Right cardiac atrium (tissue), 5 donors: ENCODE measurements at regions not wholly inside any gene's neighbourhood (a gene's known extent, or its start where the extent isn't known, plus 50 kb on each side); places are given as distances from the start of the nearest gene placed in this dataset.

Source experiments
- ATAC-seq, 2 donors: fragments of 200-7000 bp; cut with Tn5 transposase; one replicate each; pipeline versions ENCODE4 v1.8.0 to v1.9.1; 2020; ENCODE audit warnings: moderate library complexity in 2 of 2, mild to moderate bottlenecking in 1 of 2
- DNase-seq, 3 donors: peaks; one replicate each; pipeline ENCODE4 v3.0.0-alpha.2; 2020
- H3K27ac ChIP-seq: one replicate; pipeline ENCODE4 v1.5.1; 2013; ENCODE audit warnings: mild to moderate bottlenecking, low read length, control low read depth, moderate library complexity
- H3K27me3 ChIP-seq: one replicate; pipeline ENCODE4 v1.6.1; 2013; ENCODE audit not compliant: control insufficient read depth, insufficient read depth
- H3K4me1 ChIP-seq: one replicate; pipeline ENCODE4 v1.6.1; 2013; ENCODE audit warnings: low read length; ENCODE audit not compliant: control insufficient read depth, insufficient read depth
- H3K4me3 ChIP-seq: one replicate; pipeline ENCODE4 v1.5.1; 2013; ENCODE audit warnings: low read length, control low read depth
- H3K9me3 ChIP-seq: one replicate; pipeline ENCODE4 v1.6.1; 2013; ENCODE audit warnings: low read length; ENCODE audit not compliant: control insufficient read depth
- WGBS: extraction: QIAGEN DNeasy Blood & Tissue Kit; methylation state at CpG from one replicate; pipeline ENCODE4 v1.1.7; 2013; 5-methylcytosine and 5-hydroxymethylcytosine counted together
- intact Hi-C, 4 donors: fragments of 100-400 bp; cut with DNase I; formaldehyde crosslinking; loops; one replicate each; pipeline versions ENCODE4 v1.11.0 to v1.14.0; 2022 to 2023
- donor health status: healthy with polysubstance abuse.
- donor health status: DM: no; HTN: yes; CAD: no.
- donor health status: DM: no; HTN: no; CAD: no.
- donor health status: DM: no; HTN: yes; CAD: no; lungs with severe emphysema.
- donor health status: DM: yes; HTN: yes; CAD: no.

GRCh38 chr5:160979385-160979784 lies 127.4 kb upstream of the ATP10B start:
- H3K4me3 ChIP-seq: no peak overlapping the region
- ATAC-seq (no peak), DNase-seq (no peak)
- H3K27me3 ChIP-seq: no peaks in the 10 kb centered on the region
- no peaks in the 10 kb centered on the region for H3K9me3 ChIP-seq
- H3K27ac ChIP-seq: no peak overlapping the region
- 72% methylated on average over 3 of the region's 3 CpGs for WGBS
- intact Hi-C loops: no loop called here
- H3K4me1 ChIP-seq: no peaks in the 10 kb centered on the region

- Histone ChIP-seq H3K4me1 (no peaks in the 10 kb centered on the region), H3K4me3 (no peak overlapping the region), H3K27ac (no peak overlapping the region), H3K9me3 (no peaks in the 10 kb centered on the region), H3K27me3 (no peaks in the 10 kb centered on the region)
- no peak for DNase-seq
- intact Hi-C loops: no loop called here
- no peak for ATAC-seq
Observed at GRCh38 chr5:160978944-160979343, 126.9 kb upstream of the ATP10B start.

GRCh38 chr5:160976181-160976580 lies 124.2 kb upstream of the ATP10B start:
- Histone ChIP-seq H3K9me3 (no peaks in the 10 kb centered on the region), H3K4me1 (no peaks in the 10 kb centered on the region), H3K27me3 (no peaks in the 10 kb centered on the region), H3K4me3 (no peak overlapping the region), H3K27ac (no peak overlapping the region)
- WGBS: 47% methylated on average over 2 of the region's 2 CpGs
- intact Hi-C loops: no loop called here
- ATAC-seq (no peak), DNase-seq (no peak)

- Histone ChIP-seq H3K27ac (no peak overlapping the region), H3K4me1 (no peaks in the 10 kb centered on the region), H3K9me3 (no peaks in the 10 kb centered on the region), H3K27me3 (no peaks in the 10 kb centered on the region), H3K4me3 (no peak overlapping the region)
- no peak for ATAC-seq
- intact Hi-C loops: no loop called here
- no peak for DNase-seq
- WGBS: 53% methylated on average over 1 of the region's 1 CpG
Observed at GRCh38 chr5:160970605-160971191, 118.7 kb upstream of the ATP10B start.

- DNase-seq: no peak
- Histone ChIP-seq H3K27me3 (no peaks in the 10 kb centered on the region), H3K9me3 (no peaks in the 10 kb centered on the region), H3K27ac (no peak overlapping the region), H3K4me1 (no peaks in the 10 kb centered on the region), H3K4me3 (no peak overlapping the region)
- ATAC-seq: no peak
- intact Hi-C loops: no loop called here
Observed at GRCh38 chr5:160969645-160970044, 117.6 kb upstream of the ATP10B start.

- WGBS: 83% methylated on average over 6 of the region's 6 CpGs
- DNase-seq (no peak), ATAC-seq (no peak)
- Histone ChIP-seq H3K27me3 (no peaks in the 10 kb centered on the region), H3K9me3 (no peaks in the 10 kb centered on the region), H3K4me1 (no peaks in the 10 kb centered on the region), H3K27ac (no peak overlapping the region), H3K4me3 (no peak overlapping the region)
- intact Hi-C loops: no loop called here
Observed at GRCh38 chr5:160968480-160968879, 116.5 kb upstream of the ATP10B start.

- H3K4me3 ChIP-seq: no peak overlapping the region
- WGBS: 61% methylated on average over 2 of the region's 2 CpGs
- no peak overlapping the region for H3K27ac ChIP-seq
- no peak for ATAC-seq
- DNase-seq: no peak
- no peaks in the 10 kb centered on the region for H3K4me1 ChIP-seq
- no peaks in the 10 kb centered on the region for H3K27me3 ChIP-seq
- intact Hi-C loops: no loop called here
- no peaks in the 10 kb centered on the region for H3K9me3 ChIP-seq
Observed at GRCh38 chr5:160966921-160967320, 114.9 kb upstream of the ATP10B start.

- no peak for ATAC-seq
- H3K4me3 ChIP-seq: no peak overlapping the region
- H3K9me3 ChIP-seq: no peaks in the 10 kb centered on the region
- DNase-seq: no peak
- H3K27ac ChIP-seq: no peak overlapping the region
- H3K4me1 ChIP-seq: no peaks in the 10 kb centered on the region
- H3K27me3 ChIP-seq: no peaks in the 10 kb centered on the region
- intact Hi-C loops: no loop called here
- WGBS: 84% methylated on average over 2 of the region's 2 CpGs
Observed at GRCh38 chr5:160961761-160962160, 109.8 kb upstream of the ATP10B start.

GRCh38 chr5:160961038-160961437 lies 109.0 kb upstream of the ATP10B start:
- Histone ChIP-seq H3K4me3 (no peak overlapping the region), H3K27ac (no peak overlapping the region), H3K9me3 (no peaks in the 10 kb centered on the region), H3K4me1 (no peaks in the 10 kb centered on the region), H3K27me3 (no peaks in the 10 kb centered on the region)
- WGBS: 47% methylated on average over 1 of the region's 1 CpG
- DNase-seq (no peak), ATAC-seq (no peak)
- intact Hi-C loops: no loop called here

- H3K4me1 ChIP-seq: no peaks in the 10 kb centered on the region
- H3K4me3 ChIP-seq: no peak overlapping the region
- ATAC-seq: no peak
- H3K27me3 ChIP-seq: no peaks in the 10 kb centered on the region
- DNase-seq: no peak
- intact Hi-C loops: no loop called here
- 70% methylated on average over 2 of the region's 2 CpGs for WGBS
- no peaks in the 10 kb centered on the region for H3K9me3 ChIP-seq
- no peak overlapping the region for H3K27ac ChIP-seq
Observed at GRCh38 chr5:160960592-160960991, 108.6 kb upstream of the ATP10B start.

- peak in 1 of 3 donors; percentile 40 for DNase-seq
- ATAC-seq: no peak
- 71% methylated on average over 2 of the region's 2 CpGs for WGBS
Observed at GRCh38 chr5:160959804-160960203, 107.8 kb upstream of the ATP10B start.

GRCh38 chr5:160957312-160957861 lies 105.4 kb upstream of the ATP10B start:
- Histone ChIP-seq H3K4me3 (no peak overlapping the region), H3K27me3 (no peaks in the 10 kb centered on the region), H3K4me1 (no peaks in the 10 kb centered on the region), H3K27ac (no peak overlapping the region), H3K9me3 (no peaks in the 10 kb centered on the region)
- ATAC-seq (no peak), DNase-seq (no peak)
- intact Hi-C loops: no loop called here
- WGBS: 68% methylated on average over 1 of the region's 1 CpG

More at GRCh38 chr5:160959804-160960203, 107.8 kb upstream of the ATP10B start:
- Histone ChIP-seq H3K27ac (no peak overlapping the region), H3K9me3 (no peaks in the 10 kb centered on the region), H3K27me3 (no peaks in the 10 kb centered on the region), H3K4me1 (no peaks in the 10 kb centered on the region), H3K4me3 (no peak overlapping the region)
- intact Hi-C loops: no loop called here
